GM21526 (cell line): ENCODE measurements at regions not wholly inside any gene's neighbourhood (a gene's known extent, or its start where the extent isn't known, plus 50 kb on each side); places are given as distances from the start of the nearest gene placed in this dataset.

Experiments used
- ATAC-seq: cut with Tn5 transposase; IDR thresholded peaks from one replicate; pipeline ENCODE4 v1.9.1; 2021; ENCODE audit warnings: moderate library complexity; ENCODE audit not compliant: unreplicated experiment, low FRiP score

- ATAC-seq = no peak
Observed at GRCh38 chr1:78792756-78793155, 143.1 kb downstream of the IFI44 start.

GRCh38 chr1:78797108-78797781 lies 147.6 kb downstream of the IFI44 start:
- peak; percentile 74 for ATAC-seq

- no peak for ATAC-seq
Observed at GRCh38 chr1:78799926-78800325, 150.3 kb downstream of the IFI44 start.

GRCh38 chr1:78814176-78814575 lies 164.5 kb downstream of the IFI44 start:
- ATAC-seq = no peak

- ATAC-seq = no peak
Observed at GRCh38 chr1:78825561-78825960, 175.9 kb downstream of the IFI44 start.

GRCh38 chr1:78829644-78830043 lies 176.9 kb downstream of the ADGRL4 start:
- ATAC-seq = no peak

GRCh38 chr1:78830321-78830720 lies 176.2 kb downstream of the ADGRL4 start:
- no peak for ATAC-seq

GRCh38 chr1:78831731-78832360 lies 174.7 kb downstream of the ADGRL4 start:
- ATAC-seq = no peak

- no peak for ATAC-seq
Observed at GRCh38 chr1:78833491-78833890, 173.0 kb downstream of the ADGRL4 start.

- ATAC-seq = peak; percentile 56
Observed at GRCh38 chr1:78834201-78834741, 172.3 kb downstream of the ADGRL4 start.

GRCh38 chr1:78836726-78837125 lies 169.8 kb downstream of the ADGRL4 start:
- no peak for ATAC-seq

GRCh38 chr1:78839704-78840277 lies 166.7 kb downstream of the ADGRL4 start:
- no peak for ATAC-seq
